Breast epithelium (tissue), 4 donors: ENCODE measurements at regions not wholly inside any gene's neighbourhood (a gene's known extent, or its start where the extent isn't known, plus 50 kb on each side); places are given as distances from the start of the nearest gene placed in this dataset.
"Not testable (repeated sequence)": the region's sequence is repeated elsewhere in the genome, so short reads cannot be mapped to it uniquely, and the experiment has no call there.

ENCODE experiments used
- DNase-seq, 2 donors: peaks; one replicate each; pipeline ENCODE4 v3.0.0-alpha.2; 2019; ENCODE audit warnings: low spot score in 2 of 2
- H3K27ac ChIP-seq, 2 donors: fragments of 200-600 bp; sonication (generic) in 1 of 2; one replicate each; pipeline ENCODE4 v1.5.1; 2016 to 2019; ENCODE audit warnings: mild to moderate bottlenecking in 1 of 2
- H3K27me3 ChIP-seq, 2 donors: fragments of 200-600 bp; sonication (generic) in 1 of 2; one replicate each; pipeline versions ENCODE4 v1.5.1 to v1.6.0; 2017 to 2019; ENCODE audit warnings: control low read depth in 1 of 2, mild to moderate bottlenecking in 1 of 2
- H3K36me3 ChIP-seq: fragments of 200-600 bp; one replicate; pipeline ENCODE4 v1.5.1; 2019
- H3K4me1 ChIP-seq, 2 donors: fragments of 200-600 bp; sonication (generic); one replicate each; pipeline ENCODE4 v1.5.1; 2016 to 2019; ENCODE audit warnings: control low read depth in 1 of 2
- H3K4me3 ChIP-seq, 3 donors: fragments of 200-600 bp; sonication (generic); 1 replicate in 2 of 3; 2 replicates in 1 of 3; pipeline ENCODE4 v1.5.1; 2016 to 2019; ENCODE audit warnings: mild to moderate bottlenecking in 3 of 3, moderate library complexity in 2 of 3
- H3K9me3 ChIP-seq, 2 donors: fragments of 200-600 bp; sonication (generic) in 1 of 2; one replicate each; pipeline ENCODE4 v1.5.1; 2016 to 2019; ENCODE audit warnings: control low read depth in 1 of 2
- CTCF ChIP-seq, 3 donors: fragments of 450-650 bp; IDR thresholded peaks; one replicate each; pipeline ENCODE4 v1.5.1; 2016 to 2017; ENCODE audit warnings: antibody characterized with exemption in 3 of 3, mild to moderate bottlenecking in 3 of 3, moderate library complexity in 3 of 3
- POLR2A ChIP-seq: fragments of 450-650 bp; IDR thresholded peaks from one replicate; pipeline ENCODE4 v1.6.1; 2016; ENCODE audit warnings: antibody characterized with exemption, mild to moderate bottlenecking, moderate library complexity
- POLR2AphosphoS5 ChIP-seq, 3 donors: sonication (generic); formaldehyde crosslinking; IDR thresholded peaks; one replicate each; pipeline ENCODE4 v1.6.1; 2017; ENCODE audit warnings: antibody characterized with exemption in 3 of 3
- intact Hi-C: fragments of 100-400 bp; cut with DNase I; formaldehyde crosslinking; loops from one replicate; pipeline ENCODE4 v1.15.1; 2023; ENCODE audit warnings: low total_unique reads

- H3K9me3 ChIP-seq = no peaks in the 10 kb centered on the region
- no peaks in the 10 kb centered on the region for H3K36me3 ChIP-seq
- H3K27me3 ChIP-seq = no peaks in the 10 kb centered on the region
- TF ChIP-seq CTCF (IDR thresholded peaks at IDR 0.05) (no peak), POLR2AphosphoS5 (IDR thresholded peaks at IDR 0.05) (no peak), POLR2A (no peak)
- intact Hi-C loops = no loop called here
- H3K4me1 ChIP-seq = no peaks in the 10 kb centered on the region
- no peak for DNase-seq
- no peak overlapping the region for H3K27ac ChIP-seq
- no peak overlapping the region for H3K4me3 ChIP-seq
These were observed 703.9 kb downstream of the BRINP1 start for GRCh38 chr9:118665226-118665919.

GRCh38 chr9:118670011-118670953 is 699.0 kb downstream of the BRINP1 start:
- H3K27me3 ChIP-seq = no peaks in the 10 kb centered on the region
- no peaks in the 10 kb centered on the region for H3K9me3 ChIP-seq
- no peak for TF ChIP-seq CTCF (IDR thresholded peaks at IDR 0.05)
- no peak for TF ChIP-seq POLR2A
- TF ChIP-seq POLR2AphosphoS5 (IDR thresholded peaks at IDR 0.05) = no peak
- no peak overlapping the region for H3K4me3 ChIP-seq
- no peaks in the 10 kb centered on the region for H3K4me1 ChIP-seq
- intact Hi-C loops = no loop called here
- DNase-seq = no peak
- H3K36me3 ChIP-seq = no peaks in the 10 kb centered on the region
- H3K27ac ChIP-seq = no peak overlapping the region

GRCh38 chr9:118674942-118675341 is 694.3 kb downstream of the BRINP1 start:
- no peak for DNase-seq
- TF ChIP-seq POLR2AphosphoS5 (IDR thresholded peaks at IDR 0.05) (no peak), CTCF (IDR thresholded peaks at IDR 0.05) (no peak), POLR2A (no peak)
- intact Hi-C loops = no loop called here
- no peak overlapping the region for H3K27ac ChIP-seq
- no peaks in the 10 kb centered on the region for H3K4me1 ChIP-seq
- no peaks in the 10 kb centered on the region for H3K27me3 ChIP-seq
- no peaks in the 10 kb centered on the region for H3K9me3 ChIP-seq
- no peak overlapping the region for H3K4me3 ChIP-seq
- no peaks in the 10 kb centered on the region for H3K36me3 ChIP-seq

- H3K4me3 ChIP-seq, intact Hi-C loops, DNase-seq, H3K27ac ChIP-seq, H3K4me1 ChIP-seq, H3K9me3 ChIP-seq, H3K36me3 ChIP-seq, H3K27me3 ChIP-seq: not testable (repeated sequence)
These were observed 691.1 kb downstream of the BRINP1 start for GRCh38 chr9:118677936-118678653.

- no peak for DNase-seq
- Histone ChIP-seq H3K4me3 (no peak overlapping the region), H3K36me3 (no peaks in the 10 kb centered on the region), H3K4me1 (no peaks in the 10 kb centered on the region), H3K27ac (no peak overlapping the region), H3K9me3 (no peaks in the 10 kb centered on the region), H3K27me3 (no peaks in the 10 kb centered on the region)
- no peak for TF ChIP-seq POLR2A
- TF ChIP-seq CTCF (IDR thresholded peaks at IDR 0.05) = no peak
- no peak for TF ChIP-seq POLR2AphosphoS5 (IDR thresholded peaks at IDR 0.05)
- intact Hi-C loops = no loop called here
These were observed 682.3 kb downstream of the BRINP1 start for GRCh38 chr9:118686959-118687358.
